ENCODE measurements at regions not wholly inside any gene's neighbourhood (a gene's known extent, or its start where the extent isn't known, plus 50 kb on each side); places are given as distances from the start of the nearest gene placed in this dataset.

GRCh38 chr5:96609369-96609768 lies 52.8 kb upstream of the CAST start:
- no peak for TF ChIP-seq YY1 (IDR thresholded peaks at IDR 0.05; ENCODE audit: insufficient read depth, insufficient read length)
- TF ChIP-seq ZNF274 (IDR thresholded peaks at IDR 0.05; ENCODE audit: low read depth, low read length) = no peak
